Fibroblast of lung (primary cell): ENCODE measurements at regions not wholly inside any gene's neighbourhood (a gene's known extent, or its start where the extent isn't known, plus 50 kb on each side); places are given as distances from the start of the nearest gene placed in this dataset.

Source experiments
- DNase-seq, 2 donors: peaks; one replicate each; pipeline versions ENCODE4 v3.0.0 to v3.0.0-alpha.2; 2010; ENCODE audit warnings: low read depth in 2 of 2
- H2AFZ ChIP-seq: 2 replicates; pipeline ENCODE4 v1.5.1; 2012; ENCODE audit warnings: low read length, control low read depth, inconsistent platforms
- H3K27ac ChIP-seq: 2 replicates; pipeline ENCODE4 v1.5.1; 2011; ENCODE audit warnings: low read length, control low read depth; ENCODE audit not compliant: insufficient read depth
- H3K27me3 ChIP-seq: 2 replicates; pipeline ENCODE4 v1.5.1; 2011; ENCODE audit warnings: mild to moderate bottlenecking, low read length; ENCODE audit not compliant: control insufficient read depth, insufficient read depth
- H3K36me3 ChIP-seq: 2 replicates; pipeline ENCODE4 v1.5.1; 2011; ENCODE audit warnings: low read length; ENCODE audit not compliant: control insufficient read depth, insufficient read depth
- H3K4me1 ChIP-seq: 2 replicates; pipeline ENCODE4 v1.5.1; 2011; ENCODE audit warnings: low read length; ENCODE audit not compliant: control insufficient read depth, insufficient read depth; ENCODE audit errors: extremely low read depth
- H3K4me2 ChIP-seq: 2 replicates; pipeline ENCODE4 v1.5.1; 2011; ENCODE audit warnings: low read length, control low read depth; ENCODE audit not compliant: insufficient read depth; ENCODE audit errors: extremely low read depth
- H3K4me3 ChIP-seq, 4 experiments: fragments of 200-600 bp in 1 of 4; sonication (generic) in 1 of 4; replicated peaks in 1 of 4; 2 replicates each; pipeline ENCODE4 v1.5.1; 2011 to 2016; ENCODE audit warnings: low read length in 4 of 4, low read depth in 3 of 4, mild to moderate bottlenecking in 3 of 4, control low read depth in 2 of 4, inconsistent platforms in 1 of 4, mixed read lengths in 1 of 4; ENCODE audit not compliant: insufficient read depth in 1 of 4; ENCODE audit errors: control extremely low read depth in 1 of 4
- H3K79me2 ChIP-seq: 2 replicates; pipeline ENCODE4 v1.5.1; 2012; ENCODE audit warnings: mild to moderate bottlenecking, low read length, inconsistent platforms; ENCODE audit not compliant: control insufficient read depth, insufficient read depth
- H3K9ac ChIP-seq: 2 replicates; pipeline ENCODE4 v1.5.1; 2011; ENCODE audit warnings: mild to moderate bottlenecking, low read length, control low read depth; ENCODE audit not compliant: insufficient read depth
- H3K9me3 ChIP-seq: 2 replicates; pipeline ENCODE4 v1.5.1; 2012; ENCODE audit warnings: low read depth, low read length; ENCODE audit not compliant: control insufficient read depth, insufficient read depth
- H4K20me1 ChIP-seq: 2 replicates; pipeline ENCODE4 v1.5.1; 2011; ENCODE audit warnings: low read length; ENCODE audit not compliant: control insufficient read depth, insufficient read depth; ENCODE audit errors: extremely low read depth
- CTCF ChIP-seq, 2 donors: IDR thresholded peaks in 1 of 2; conservative IDR thresholded peaks in 1 of 2; 1 replicate in 1 of 2; 2 replicates in 1 of 2; pipeline ENCODE4 v1.5.1; 2011 to 2012; ENCODE audit warnings: low read length in 2 of 2, control low read depth in 1 of 2, inconsistent platforms in 1 of 2, low read depth in 1 of 2, mild to moderate bottlenecking in 1 of 2
- EZH2 ChIP-seq: IDR thresholded peaks from 2 replicates; pipeline ENCODE4 v1.5.1; 2012; ENCODE audit warnings: low read length, control low read depth, mild to moderate bottlenecking; ENCODE audit errors: missing control alignments

GRCh38 chr16:64109241-64109640 lies 1012.6 kb downstream of the CDH11 start:
- Histone ChIP-seq H4K20me1 (no peaks in the 10 kb centered on the region), H3K9me3 (no peaks in the 10 kb centered on the region), H3K4me1 (no peaks in the 10 kb centered on the region), H3K27me3 (no peaks in the 10 kb centered on the region), H2AFZ (no peak overlapping the region), H3K4me2 (no peak overlapping the region), H3K79me2 (no peaks in the 10 kb centered on the region), H3K4me3 (no peak overlapping the region), H3K27ac (no peak overlapping the region), H3K9ac (no peak overlapping the region), H3K36me3 (no peaks in the 10 kb centered on the region)
- peak in 1 of 2 donors; percentile 27 for DNase-seq
- TF ChIP-seq EZH2: no peak
- TF ChIP-seq CTCF (conservative IDR thresholded peaks at IDR 0.05 in 1 of 2, IDR thresholded peaks at IDR 0.05 in 1 of 2; ENCODE audit: low read depth in 1 of 2, low read length in 2 of 2): no peak

GRCh38 chr16:64102654-64103053 lies 1019.2 kb downstream of the CDH11 start:
- Histone ChIP-seq H3K4me1 (no peaks in the 10 kb centered on the region), H3K36me3 (no peaks in the 10 kb centered on the region), H4K20me1 (no peaks in the 10 kb centered on the region), H3K9ac (no peak overlapping the region), H3K4me2 (no peak overlapping the region), H3K27me3 (no peaks in the 10 kb centered on the region), H3K4me3 (no peak overlapping the region), H2AFZ (no peak overlapping the region), H3K79me2 (no peaks in the 10 kb centered on the region), H3K9me3 (no peaks in the 10 kb centered on the region), H3K27ac (no peak overlapping the region)
- no peak for TF ChIP-seq EZH2
- no peak for TF ChIP-seq CTCF (conservative IDR thresholded peaks at IDR 0.05 in 1 of 2, IDR thresholded peaks at IDR 0.05 in 1 of 2; ENCODE audit: low read depth in 1 of 2, low read length in 2 of 2)
- DNase-seq: no peak

- no peaks in the 10 kb centered on the region for H3K4me1 ChIP-seq
- H3K27me3 ChIP-seq: no peaks in the 10 kb centered on the region
- no peaks in the 10 kb centered on the region for H4K20me1 ChIP-seq
- TF ChIP-seq EZH2 (no peak), CTCF (conservative IDR thresholded peaks at IDR 0.05 in 1 of 2, IDR thresholded peaks at IDR 0.05 in 1 of 2; ENCODE audit: low read depth in 1 of 2, low read length in 2 of 2) (no peak)
- no peak overlapping the region for H3K27ac ChIP-seq
- H3K4me2 ChIP-seq: no peak overlapping the region
- H3K79me2 ChIP-seq: no peaks in the 10 kb centered on the region
- no peak overlapping the region for H3K4me3 ChIP-seq
- H3K9me3 ChIP-seq: no peaks in the 10 kb centered on the region
- no peak for DNase-seq
- no peaks in the 10 kb centered on the region for H3K36me3 ChIP-seq
- H2AFZ ChIP-seq: no peak overlapping the region
- H3K9ac ChIP-seq: no peak overlapping the region
Observed at GRCh38 chr16:64098451-64098850, 1023.4 kb downstream of the CDH11 start.
